Uterus (tissue), 2 donors: ENCODE measurements at regions not wholly inside any gene's neighbourhood (a gene's known extent, or its start where the extent isn't known, plus 50 kb on each side); places are given as distances from the start of the nearest gene placed in this dataset.

Experiments
- POLR2A ChIP-seq, 2 donors: fragments of 450-650 bp; IDR thresholded peaks; one replicate each; pipeline ENCODE4 v1.6.1; 2016; ENCODE audit warnings: antibody characterized with exemption in 2 of 2, mild to moderate bottlenecking in 1 of 2, moderate library complexity in 1 of 2
- TF ChIP-seq, protein P1 (sequence below), 4 experiments: fragments of 200-600 bp in 2 of 4; fragments of 450-650 bp in 2 of 4; sonication (generic) in 2 of 4; IDR thresholded peaks; one replicate each; pipeline ENCODE4 v1.5.1; 2016 to 2019; ENCODE audit warnings: antibody characterized with exemption in 4 of 4, mild to moderate bottlenecking in 2 of 4, moderate library complexity in 1 of 4

DNA sequence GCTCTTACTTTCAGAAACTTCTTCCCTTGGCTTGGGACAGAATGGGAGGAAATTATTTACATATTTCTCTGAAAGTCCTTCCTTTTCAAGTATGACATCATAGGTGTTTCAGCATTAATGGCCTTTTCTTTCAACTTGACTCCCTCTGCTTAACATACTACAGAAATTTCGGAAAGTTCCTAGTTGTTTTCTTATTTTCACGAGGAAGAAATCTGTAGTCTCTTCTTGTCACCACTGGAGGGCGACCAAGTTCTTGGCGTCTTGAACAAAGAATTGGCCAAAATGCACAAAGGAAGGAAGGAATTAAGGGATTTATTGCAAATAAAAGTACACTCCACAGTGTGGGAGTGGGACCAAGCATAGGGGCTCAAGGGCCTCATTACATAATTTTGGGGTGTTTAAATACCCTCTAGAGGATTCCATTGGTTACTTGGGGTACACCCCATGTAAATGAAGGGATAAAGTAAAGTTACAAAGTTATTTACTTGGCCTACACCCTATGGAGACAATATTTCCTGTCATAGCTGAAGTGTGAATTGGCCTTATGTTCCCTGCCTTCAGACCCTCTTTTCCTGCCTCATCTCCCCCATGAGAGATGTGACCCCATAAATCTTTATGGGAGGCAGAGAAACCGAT is 70.4 kb downstream of the RPL10L start:
- TF ChIP-seq POLR2A (IDR thresholded peaks at IDR 0.05) = no peak
- TF ChIP-seq, protein P1, sequence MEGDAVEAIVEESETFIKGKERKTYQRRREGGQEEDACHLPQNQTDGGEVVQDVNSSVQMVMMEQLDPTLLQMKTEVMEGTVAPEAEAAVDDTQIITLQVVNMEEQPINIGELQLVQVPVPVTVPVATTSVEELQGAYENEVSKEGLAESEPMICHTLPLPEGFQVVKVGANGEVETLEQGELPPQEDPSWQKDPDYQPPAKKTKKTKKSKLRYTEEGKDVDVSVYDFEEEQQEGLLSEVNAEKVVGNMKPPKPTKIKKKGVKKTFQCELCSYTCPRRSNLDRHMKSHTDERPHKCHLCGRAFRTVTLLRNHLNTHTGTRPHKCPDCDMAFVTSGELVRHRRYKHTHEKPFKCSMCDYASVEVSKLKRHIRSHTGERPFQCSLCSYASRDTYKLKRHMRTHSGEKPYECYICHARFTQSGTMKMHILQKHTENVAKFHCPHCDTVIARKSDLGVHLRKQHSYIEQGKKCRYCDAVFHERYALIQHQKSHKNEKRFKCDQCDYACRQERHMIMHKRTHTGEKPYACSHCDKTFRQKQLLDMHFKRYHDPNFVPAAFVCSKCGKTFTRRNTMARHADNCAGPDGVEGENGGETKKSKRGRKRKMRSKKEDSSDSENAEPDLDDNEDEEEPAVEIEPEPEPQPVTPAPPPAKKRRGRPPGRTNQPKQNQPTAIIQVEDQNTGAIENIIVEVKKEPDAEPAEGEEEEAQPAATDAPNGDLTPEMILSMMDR (IDR thresholded peaks at IDR 0.05) = no peak
